Activated naive CD8-positive, alpha-beta T cell treated with anti-CD3 and anti-CD28 coated beads, Interleukin-2, amount 50 U/mL, for 24 hours (primary cell): ENCODE measurements at regions not wholly inside any gene's neighbourhood (a gene's known extent, or its start where the extent isn't known, plus 50 kb on each side); places are given as distances from the start of the nearest gene placed in this dataset.

Source experiments
- ATAC-seq: fragments of 150-1000 bp; cut with Tn5 transposase; one replicate; pipeline ENCODE4 v1.10.0; 2021
- DNase-seq: peaks from one replicate; pipeline ENCODE4 v3.0.0; 2021
- H3K27ac Mint-ChIP-seq: one replicate; pipeline ENCODE4 v1.8.0; 2021; ENCODE audit warnings: mild to moderate bottlenecking, mixed read lengths
- H3K27me3 Mint-ChIP-seq: one replicate; pipeline ENCODE4 v1.8.0; 2021; ENCODE audit warnings: mixed read lengths
- H3K36me3 Mint-ChIP-seq: one replicate; pipeline ENCODE4 v1.8.0; 2021; ENCODE audit warnings: low read depth, mixed read lengths
- H3K4me1 Mint-ChIP-seq: one replicate; pipeline ENCODE4 v1.8.0; 2021; ENCODE audit warnings: mixed read lengths
- H3K4me3 Mint-ChIP-seq: one replicate; pipeline ENCODE4 v1.8.0; 2021; ENCODE audit warnings: mild to moderate bottlenecking, moderate library complexity, mixed read lengths
- H3K9me3 Mint-ChIP-seq: one replicate; pipeline ENCODE4 v1.8.0; 2021; ENCODE audit warnings: mixed read lengths

- no peak for DNase-seq
- no peak overlapping the region for H3K4me3 Mint-ChIP-seq
- H3K9me3 Mint-ChIP-seq = peaks cover 7% of the 10 kb centered on the region
- H3K27ac Mint-ChIP-seq = no peak overlapping the region
- H3K4me1 Mint-ChIP-seq = no peaks in the 10 kb centered on the region
- H3K27me3 Mint-ChIP-seq = no peaks in the 10 kb centered on the region
- no peak for ATAC-seq
- no peaks in the 10 kb centered on the region for H3K36me3 Mint-ChIP-seq
These were observed 633.6 kb upstream of the IMPG1 start for GRCh38 chr6:76706086-76706485.

GRCh38 chr6:76703786-76704185 lies 631.3 kb upstream of the IMPG1 start:
- Mint-ChIP-seq H3K4me1 (no peaks in the 10 kb centered on the region), H3K9me3 (peaks cover 7% of the 10 kb centered on the region), H3K4me3 (no peak overlapping the region), H3K36me3 (no peaks in the 10 kb centered on the region), H3K27me3 (no peaks in the 10 kb centered on the region), H3K27ac (no peak overlapping the region)
- no peak for DNase-seq
- no peak for ATAC-seq

GRCh38 chr6:76703285-76703684 lies 630.8 kb upstream of the IMPG1 start:
- Mint-ChIP-seq H3K27me3 (no peaks in the 10 kb centered on the region), H3K36me3 (no peaks in the 10 kb centered on the region), H3K9me3 (peaks cover 7% of the 10 kb centered on the region), H3K27ac (no peak overlapping the region), H3K4me3 (no peak overlapping the region), H3K4me1 (no peaks in the 10 kb centered on the region)
- DNase-seq (no peak), ATAC-seq (no peak)

- H3K4me3 Mint-ChIP-seq = no peak overlapping the region
- H3K9me3 Mint-ChIP-seq = peaks cover 7% of the 10 kb centered on the region
- H3K4me1 Mint-ChIP-seq = no peaks in the 10 kb centered on the region
- no peak for DNase-seq
- H3K27me3 Mint-ChIP-seq = no peaks in the 10 kb centered on the region
- H3K27ac Mint-ChIP-seq = no peak overlapping the region
- no peak for ATAC-seq
- H3K36me3 Mint-ChIP-seq = no peaks in the 10 kb centered on the region
These were observed 629.7 kb upstream of the IMPG1 start for GRCh38 chr6:76702187-76702586.

GRCh38 chr6:76701610-76702009 lies 629.1 kb upstream of the IMPG1 start:
- H3K27me3 Mint-ChIP-seq = no peaks in the 10 kb centered on the region
- H3K27ac Mint-ChIP-seq = no peak overlapping the region
- DNase-seq (no peak), ATAC-seq (no peak)
- no peaks in the 10 kb centered on the region for H3K4me1 Mint-ChIP-seq
- peaks cover 7% of the 10 kb centered on the region for H3K9me3 Mint-ChIP-seq
- H3K36me3 Mint-ChIP-seq = no peaks in the 10 kb centered on the region
- H3K4me3 Mint-ChIP-seq = no peak overlapping the region

DNA sequence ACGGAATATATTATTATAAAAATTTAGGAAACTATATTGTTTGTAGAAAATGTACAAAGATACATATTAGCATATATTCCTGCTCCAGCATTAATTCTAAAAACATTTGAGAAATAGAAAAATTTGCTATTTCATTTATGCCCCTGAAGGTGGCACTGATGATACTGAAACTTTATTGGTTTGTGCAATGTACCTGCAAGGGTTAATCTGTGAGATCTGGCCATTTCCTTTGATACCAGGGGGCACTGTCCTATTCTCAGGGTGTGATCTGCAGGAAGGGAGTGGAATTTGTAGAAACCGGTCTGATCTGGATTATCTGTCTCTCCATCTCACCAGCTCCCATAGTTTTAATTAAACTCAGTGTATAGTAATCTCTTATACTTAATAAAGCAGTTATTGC lies 625.1 kb upstream of the IMPG1 start:
- H3K9me3 Mint-ChIP-seq = peaks cover 7% of the 10 kb centered on the region
- no peaks in the 10 kb centered on the region for H3K27me3 Mint-ChIP-seq
- H3K4me1 Mint-ChIP-seq = no peaks in the 10 kb centered on the region
- no peak for ATAC-seq
- H3K36me3 Mint-ChIP-seq = no peaks in the 10 kb centered on the region
- no peak for DNase-seq
- no peak overlapping the region for H3K27ac Mint-ChIP-seq
- H3K4me3 Mint-ChIP-seq = no peak overlapping the region

GRCh38 chr6:76694795-76695194 lies 622.3 kb upstream of the IMPG1 start:
- Mint-ChIP-seq H3K9me3 (peaks cover 4% of the 10 kb centered on the region), H3K27ac (no peak overlapping the region), H3K4me3 (no peak overlapping the region), H3K4me1 (no peaks in the 10 kb centered on the region), H3K36me3 (no peaks in the 10 kb centered on the region), H3K27me3 (no peaks in the 10 kb centered on the region)
- ATAC-seq = no peak
- DNase-seq = no peak

DNA sequence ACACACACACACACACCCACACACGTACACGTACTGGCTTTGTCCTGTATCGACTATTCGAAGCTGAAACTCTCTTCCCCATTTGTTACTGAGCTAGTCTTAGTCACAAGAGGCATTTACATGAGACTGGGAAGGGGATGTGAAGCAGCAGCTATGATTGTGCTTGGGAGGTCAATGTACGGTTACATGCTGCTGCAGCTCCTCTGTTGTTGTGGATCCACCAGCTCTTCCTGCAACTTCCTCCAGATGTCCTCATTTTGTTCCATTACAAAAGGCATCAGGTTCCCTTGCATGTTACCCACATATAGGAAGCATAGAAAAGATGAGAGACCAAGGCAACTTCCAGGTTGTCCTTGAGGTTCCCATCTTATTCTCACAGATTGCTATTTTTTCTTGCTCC lies 612.4 kb upstream of the IMPG1 start:
- peaks cover 17% of the 10 kb centered on the region for H3K9me3 Mint-ChIP-seq
- no peaks in the 10 kb centered on the region for H3K27me3 Mint-ChIP-seq
- DNase-seq (no peak), ATAC-seq (no peak)
- H3K27ac Mint-ChIP-seq = no peak overlapping the region
- no peak overlapping the region for H3K4me3 Mint-ChIP-seq
- H3K36me3 Mint-ChIP-seq = no peaks in the 10 kb centered on the region
- H3K4me1 Mint-ChIP-seq = no peaks in the 10 kb centered on the region

GRCh38 chr6:76683985-76684384 lies 611.5 kb upstream of the IMPG1 start:
- Mint-ChIP-seq H3K27ac (no peak overlapping the region), H3K9me3 (peaks cover 13% of the 10 kb centered on the region), H3K4me1 (no peaks in the 10 kb centered on the region), H3K27me3 (no peaks in the 10 kb centered on the region), H3K4me3 (no peak overlapping the region), H3K36me3 (no peaks in the 10 kb centered on the region)
- ATAC-seq (no peak), DNase-seq (no peak)

DNA sequence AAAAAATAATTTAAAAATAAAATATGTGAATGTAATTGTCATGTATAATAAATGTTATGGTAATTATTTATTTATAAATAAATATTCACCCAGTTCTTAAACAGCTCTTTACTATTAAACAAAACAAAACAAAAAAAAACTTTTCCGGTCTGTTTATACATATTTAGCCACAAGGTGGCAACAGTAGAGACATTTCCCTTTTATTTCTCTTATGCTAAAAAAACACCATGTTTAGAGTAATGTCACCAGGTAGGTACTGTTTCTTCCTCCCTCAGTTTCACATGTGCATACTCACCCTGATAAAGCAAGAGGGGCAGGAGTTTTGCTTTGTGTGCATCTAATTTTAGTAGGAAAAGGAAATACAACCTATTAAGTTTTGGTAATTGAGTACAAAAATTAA lies 610.4 kb upstream of the IMPG1 start:
- ATAC-seq (no peak), DNase-seq (no peak)
- Mint-ChIP-seq H3K4me1 (no peaks in the 10 kb centered on the region), H3K4me3 (no peak overlapping the region), H3K27me3 (no peaks in the 10 kb centered on the region), H3K36me3 (no peaks in the 10 kb centered on the region), H3K9me3 (peaks cover 6% of the 10 kb centered on the region), H3K27ac (no peak overlapping the region)

DNA sequence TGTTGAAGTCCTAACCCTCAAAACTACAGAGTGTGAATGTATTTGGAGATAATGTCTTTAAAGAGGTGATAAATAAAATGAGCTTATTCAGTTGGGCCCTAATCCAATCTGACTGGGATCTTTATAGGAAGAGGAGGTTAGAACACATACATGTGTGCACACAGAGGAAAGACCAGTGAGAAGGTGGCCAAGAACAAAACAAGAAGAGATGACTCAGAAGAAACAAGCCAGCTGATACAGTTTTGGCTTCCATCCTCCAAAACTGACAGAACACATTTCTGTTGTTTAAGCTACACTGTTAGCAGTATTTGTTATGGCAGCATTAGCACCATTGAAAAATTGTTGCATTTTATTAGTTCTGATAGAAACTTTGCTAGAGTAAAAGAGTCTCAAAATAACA lies 609.3 kb upstream of the IMPG1 start:
- ATAC-seq = no peak
- Mint-ChIP-seq H3K27ac (no peak overlapping the region), H3K9me3 (no peaks in the 10 kb centered on the region), H3K4me3 (no peak overlapping the region), H3K27me3 (no peaks in the 10 kb centered on the region), H3K36me3 (no peaks in the 10 kb centered on the region), H3K4me1 (no peaks in the 10 kb centered on the region)
- DNase-seq = no peak

DNA sequence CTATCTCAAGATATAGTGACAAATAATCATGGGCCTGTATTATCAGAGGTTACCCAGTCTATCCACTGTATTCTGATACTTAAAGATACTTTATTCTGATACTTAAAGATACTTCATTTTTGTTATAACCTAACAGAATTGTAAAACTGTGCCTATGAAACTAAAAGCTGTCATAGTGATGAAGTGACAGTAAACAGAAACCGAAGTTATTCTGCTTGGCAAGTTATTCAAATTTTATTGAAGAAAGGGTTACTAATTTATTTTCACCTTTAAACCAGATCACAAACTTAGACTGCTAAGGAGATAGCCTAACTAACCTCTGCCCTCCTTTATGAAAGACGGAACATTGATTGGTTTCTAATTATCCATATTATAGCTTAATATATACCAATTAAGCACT lies 604.6 kb upstream of the IMPG1 start:
- no peaks in the 10 kb centered on the region for H3K27me3 Mint-ChIP-seq
- H3K4me1 Mint-ChIP-seq = no peaks in the 10 kb centered on the region
- DNase-seq = no peak
- no peak overlapping the region for H3K27ac Mint-ChIP-seq
- H3K36me3 Mint-ChIP-seq = no peaks in the 10 kb centered on the region
- ATAC-seq = no peak
- no peak overlapping the region for H3K4me3 Mint-ChIP-seq
- H3K9me3 Mint-ChIP-seq = no peaks in the 10 kb centered on the region

DNA sequence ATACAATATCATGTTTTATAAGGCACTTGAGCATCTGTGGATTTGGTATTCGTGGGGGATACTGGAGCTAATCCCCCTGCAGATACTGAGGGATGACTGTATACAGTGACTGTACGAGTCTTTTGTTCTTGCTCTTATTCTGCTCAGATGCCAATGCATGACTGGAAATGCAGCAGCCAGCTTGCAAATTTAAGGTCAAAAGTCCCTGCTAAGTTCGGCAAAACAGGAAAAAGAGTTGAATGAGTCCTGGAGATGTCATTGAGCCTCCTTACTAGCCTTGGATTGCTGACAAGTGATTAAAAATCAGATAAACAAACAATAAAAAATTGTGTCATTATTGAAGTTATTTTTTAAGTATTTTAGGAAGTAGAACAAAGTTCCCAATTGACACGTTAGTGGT lies 599.3 kb upstream of the IMPG1 start:
- H3K4me1 Mint-ChIP-seq = no peaks in the 10 kb centered on the region
- no peaks in the 10 kb centered on the region for H3K36me3 Mint-ChIP-seq
- H3K27me3 Mint-ChIP-seq = no peaks in the 10 kb centered on the region
- ATAC-seq (no peak), DNase-seq (no peak)
- no peak overlapping the region for H3K27ac Mint-ChIP-seq
- no peak overlapping the region for H3K4me3 Mint-ChIP-seq
- no peaks in the 10 kb centered on the region for H3K9me3 Mint-ChIP-seq

GRCh38 chr6:76644231-76644630 lies 571.8 kb upstream of the IMPG1 start:
- Mint-ChIP-seq H3K36me3 (no peaks in the 10 kb centered on the region), H3K9me3 (peaks cover 10% of the 10 kb centered on the region), H3K4me3 (no peak overlapping the region), H3K4me1 (no peaks in the 10 kb centered on the region), H3K27me3 (no peaks in the 10 kb centered on the region), H3K27ac (no peak overlapping the region)
- no peak for ATAC-seq
- DNase-seq = no peak

DNA sequence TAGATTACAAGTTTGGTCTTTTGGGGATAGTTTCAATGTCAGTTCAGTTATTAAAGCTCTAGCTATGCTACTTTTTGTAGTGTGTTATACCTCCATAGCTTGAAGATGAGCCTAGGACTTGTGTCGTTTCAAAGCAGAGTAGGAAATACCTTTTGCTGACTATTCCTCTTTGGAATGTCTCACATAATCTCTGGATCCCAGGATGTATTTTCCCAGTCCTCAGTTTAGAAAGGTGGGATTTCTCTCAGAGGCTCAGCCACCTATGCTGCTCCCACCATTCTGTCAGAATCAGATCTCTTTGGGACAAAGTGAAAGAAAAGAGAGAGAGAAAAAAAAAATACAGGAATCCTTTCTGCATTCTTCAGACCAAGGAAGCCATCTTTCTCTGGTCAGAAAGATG lies 567.5 kb upstream of the IMPG1 start:
- H3K27me3 Mint-ChIP-seq = no peaks in the 10 kb centered on the region
- H3K9me3 Mint-ChIP-seq = peaks cover 10% of the 10 kb centered on the region
- no peaks in the 10 kb centered on the region for H3K4me1 Mint-ChIP-seq
- H3K27ac Mint-ChIP-seq = no peak overlapping the region
- H3K4me3 Mint-ChIP-seq = no peak overlapping the region
- H3K36me3 Mint-ChIP-seq = no peaks in the 10 kb centered on the region
- ATAC-seq (no peak), DNase-seq (no peak)

DNA sequence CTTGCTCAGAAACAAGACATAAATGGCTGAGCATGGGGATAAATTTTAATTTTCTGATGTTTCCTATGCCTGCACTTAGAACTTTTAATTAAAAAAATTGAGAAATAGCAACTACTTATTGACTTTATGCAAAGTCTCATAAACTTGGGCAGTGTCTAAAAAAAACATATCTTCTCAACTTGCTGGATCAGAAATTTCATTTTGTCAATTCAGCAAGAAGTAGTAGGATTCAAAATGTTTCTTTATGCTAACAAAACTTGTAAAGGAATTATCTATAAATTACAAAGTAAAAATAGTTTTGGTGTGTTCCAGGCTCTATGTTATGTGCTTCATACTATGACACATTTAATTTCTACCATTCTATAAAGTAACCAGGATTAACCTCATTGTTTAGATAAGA lies 562.2 kb upstream of the IMPG1 start:
- H3K9me3 Mint-ChIP-seq = peaks cover 3% of the 10 kb centered on the region
- H3K27ac Mint-ChIP-seq = no peak overlapping the region
- H3K4me3 Mint-ChIP-seq = no peak overlapping the region
- H3K27me3 Mint-ChIP-seq = no peaks in the 10 kb centered on the region
- ATAC-seq (no peak), DNase-seq (no peak)
- H3K4me1 Mint-ChIP-seq = no peaks in the 10 kb centered on the region
- H3K36me3 Mint-ChIP-seq = no peaks in the 10 kb centered on the region
